RWPE2 (cell line): ENCODE measurements at regions not wholly inside any gene's neighbourhood (a gene's known extent, or its start where the extent isn't known, plus 50 kb on each side); places are given as distances from the start of the nearest gene placed in this dataset.
A peak's percentile ranks its signal among the peaks of the same experiment; 100 is the strongest.

Experiments used
- ATAC-seq: fragments of 200-7000 bp; cut with Tn5 transposase; 3 replicates; pipeline ENCODE4 v1.9.1; 2021; ENCODE audit warnings: low read depth
- DNase-seq: peaks from one replicate; pipeline ENCODE4 v3.0.0-alpha.2; 2020; ENCODE audit warnings: low spot score
- H3K27ac ChIP-seq: fragments of 450-650 bp; 2 replicates; pipeline ENCODE4 v1.5.1; 2017; ENCODE audit warnings: mild to moderate bottlenecking; ENCODE audit not compliant: poor library complexity, severe bottlenecking
- H3K27me3 ChIP-seq: fragments of 250-450 bp; sonication (Bioruptor Pico); 2 replicates; pipeline ENCODE4 v1.5.1; 2021; ENCODE audit warnings: mild to moderate bottlenecking, moderate library complexity; ENCODE audit not compliant: insufficient read depth, poor library complexity, severe bottlenecking
- H3K36me3 ChIP-seq: fragments of 250-450 bp; sonication (Bioruptor Pico); 2 replicates; pipeline ENCODE4 v1.5.1; 2020; ENCODE audit warnings: low read depth, mild to moderate bottlenecking, moderate library complexity
- H3K4me1 ChIP-seq: fragments of 250-450 bp; sonication (Bioruptor Pico); 2 replicates; pipeline ENCODE4 v1.5.1; 2021; ENCODE audit warnings: mild to moderate bottlenecking, moderate library complexity; ENCODE audit not compliant: insufficient read depth, poor library complexity, severe bottlenecking
- H3K4me3 ChIP-seq: fragments of 250-450 bp; sonication (Bioruptor Pico); 2 replicates; pipeline ENCODE4 v1.5.1; 2021; ENCODE audit warnings: mild to moderate bottlenecking, moderate library complexity; ENCODE audit not compliant: severe bottlenecking
- H3K9me3 ChIP-seq: fragments of 250-450 bp; sonication (Bioruptor Pico); 2 replicates; pipeline ENCODE4 v1.5.1; 2021; ENCODE audit warnings: mild to moderate bottlenecking, moderate library complexity; ENCODE audit not compliant: severe bottlenecking
- CTCF ChIP-seq: fragments of 450-650 bp; IDR thresholded peaks from one replicate; pipeline ENCODE4 v1.5.1; 2017; ENCODE audit warnings: mild to moderate bottlenecking, moderate library complexity; ENCODE audit not compliant: poor library complexity, severe bottlenecking

DNA sequence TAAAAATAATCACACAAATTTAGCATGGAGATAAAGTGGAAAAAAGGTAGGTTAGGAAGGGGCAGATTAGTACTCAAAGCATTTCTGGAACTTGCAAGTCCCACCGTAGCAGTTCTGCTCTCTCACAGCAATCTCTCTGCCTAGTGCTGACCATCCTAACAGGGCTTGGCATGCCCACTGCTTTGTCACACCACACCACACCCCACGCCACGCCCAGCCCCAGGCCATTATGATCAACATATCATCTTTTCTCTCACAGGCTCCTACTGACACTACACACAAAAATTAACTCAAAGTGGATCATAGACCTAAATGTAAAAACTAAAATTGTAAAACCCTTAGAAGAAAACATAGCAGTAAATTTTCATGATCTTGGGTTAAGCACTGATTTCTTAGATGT, 273.7 kb downstream of the DAD1 start:
- Histone ChIP-seq H3K27me3 (no peaks in the 10 kb centered on the region), H3K27ac (no peak overlapping the region), H3K4me1 (peaks cover 7% of the 10 kb centered on the region), H3K4me3 (no peak overlapping the region), H3K36me3 (no peaks in the 10 kb centered on the region), H3K9me3 (no peaks in the 10 kb centered on the region)
- TF ChIP-seq CTCF, result no peak
- DNase-seq, result no peak
- ATAC-seq, result peak; percentile 51

GRCh38 chr14:22314183-22314820, 274.7 kb downstream of the DAD1 start:
- no peak overlapping the region for H3K27ac ChIP-seq

DNA sequence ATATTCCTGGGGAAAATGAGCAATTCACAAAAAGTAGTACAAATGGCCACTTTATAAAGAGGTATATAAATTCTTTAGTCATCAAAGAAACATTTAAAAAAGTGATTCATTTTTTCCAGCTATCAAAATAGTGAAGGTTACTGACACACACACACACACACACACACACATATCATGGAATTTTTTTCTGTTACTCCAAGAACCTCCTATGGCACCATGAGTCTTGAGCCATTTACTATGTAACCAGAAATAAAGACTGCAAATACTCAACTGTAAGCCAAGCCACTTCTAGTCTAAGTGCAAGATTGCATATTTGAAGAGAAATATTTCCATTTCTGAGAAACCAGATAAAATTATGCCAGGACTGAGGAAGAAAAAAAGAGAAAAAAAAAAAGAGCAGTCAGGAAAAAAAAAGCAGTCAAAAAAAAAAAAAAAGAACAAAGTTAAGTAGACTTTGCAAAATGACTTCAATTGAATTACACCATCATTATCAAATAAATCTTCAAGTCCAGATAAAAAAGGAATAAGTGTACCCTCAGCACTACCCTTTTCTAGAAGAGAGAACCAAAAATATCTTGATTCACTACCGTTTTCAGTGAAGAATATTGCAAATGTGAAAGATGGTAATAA, 275.7 kb downstream of the DAD1 start:
- no peaks in the 10 kb centered on the region for H3K36me3 ChIP-seq
- no peak overlapping the region for H3K4me3 ChIP-seq
- no peak for ATAC-seq
- peaks cover 7% of the 10 kb centered on the region for H3K4me1 ChIP-seq
- H3K27me3 ChIP-seq, result no peaks in the 10 kb centered on the region
- H3K9me3 ChIP-seq, result no peaks in the 10 kb centered on the region
- no peak for DNase-seq
- TF ChIP-seq CTCF, result no peak
- no peak overlapping the region for H3K27ac ChIP-seq

More at GRCh38 chr14:22314183-22314820, 274.7 kb downstream of the DAD1 start:
- TF ChIP-seq CTCF, result peak; percentile 91
- DNase-seq, result no peak
- Histone ChIP-seq H3K4me1 (peaks cover 7% of the 10 kb centered on the region), H3K27me3 (no peaks in the 10 kb centered on the region), H3K4me3 (no peak overlapping the region), H3K9me3 (no peaks in the 10 kb centered on the region), H3K36me3 (no peaks in the 10 kb centered on the region)
- ATAC-seq, result peak; percentile 73

GRCh38 chr14:22311636-22312035, 277.4 kb downstream of the DAD1 start:
- TF ChIP-seq CTCF, result no peak

GRCh38 chr14:22305607-22306006, 283.4 kb downstream of the DAD1 start:
- no peak for TF ChIP-seq CTCF
- Histone ChIP-seq H3K4me3 (no peak overlapping the region), H3K4me1 (no peaks in the 10 kb centered on the region), H3K36me3 (no peaks in the 10 kb centered on the region), H3K27ac (no peak overlapping the region), H3K27me3 (no peaks in the 10 kb centered on the region), H3K9me3 (no peaks in the 10 kb centered on the region)
- DNase-seq (no peak), ATAC-seq (no peak)

More at GRCh38 chr14:22311636-22312035, 277.4 kb downstream of the DAD1 start:
- H3K9me3 ChIP-seq, result no peaks in the 10 kb centered on the region
- no peak overlapping the region for H3K4me3 ChIP-seq
- no peak overlapping the region for H3K27ac ChIP-seq
- H3K4me1 ChIP-seq, result peaks cover 7% of the 10 kb centered on the region
- ATAC-seq (no peak), DNase-seq (no peak)
- no peaks in the 10 kb centered on the region for H3K36me3 ChIP-seq
- H3K27me3 ChIP-seq, result no peaks in the 10 kb centered on the region
